ENCODE measurements at regions not wholly inside any gene's neighbourhood (a gene's known extent, or its start where the extent isn't known, plus 50 kb on each side); places are given as distances from the start of the nearest gene placed in this dataset.

- DNase-seq (ENCODE audit: extremely low read depth, insufficient read length), result no peak
- peaks cover 2% of the 10 kb centered on the region; the same call in 1 of the 2 replicates for H3K27me3 ChIP-seq (replicated peaks; ENCODE audit: control insufficient read depth, insufficient read depth, low read length)
- no peaks in the 10 kb centered on the region for H3K36me3 ChIP-seq (ENCODE audit: control insufficient read depth, insufficient read depth, low read length)
- TF ChIP-seq, protein P1, sequence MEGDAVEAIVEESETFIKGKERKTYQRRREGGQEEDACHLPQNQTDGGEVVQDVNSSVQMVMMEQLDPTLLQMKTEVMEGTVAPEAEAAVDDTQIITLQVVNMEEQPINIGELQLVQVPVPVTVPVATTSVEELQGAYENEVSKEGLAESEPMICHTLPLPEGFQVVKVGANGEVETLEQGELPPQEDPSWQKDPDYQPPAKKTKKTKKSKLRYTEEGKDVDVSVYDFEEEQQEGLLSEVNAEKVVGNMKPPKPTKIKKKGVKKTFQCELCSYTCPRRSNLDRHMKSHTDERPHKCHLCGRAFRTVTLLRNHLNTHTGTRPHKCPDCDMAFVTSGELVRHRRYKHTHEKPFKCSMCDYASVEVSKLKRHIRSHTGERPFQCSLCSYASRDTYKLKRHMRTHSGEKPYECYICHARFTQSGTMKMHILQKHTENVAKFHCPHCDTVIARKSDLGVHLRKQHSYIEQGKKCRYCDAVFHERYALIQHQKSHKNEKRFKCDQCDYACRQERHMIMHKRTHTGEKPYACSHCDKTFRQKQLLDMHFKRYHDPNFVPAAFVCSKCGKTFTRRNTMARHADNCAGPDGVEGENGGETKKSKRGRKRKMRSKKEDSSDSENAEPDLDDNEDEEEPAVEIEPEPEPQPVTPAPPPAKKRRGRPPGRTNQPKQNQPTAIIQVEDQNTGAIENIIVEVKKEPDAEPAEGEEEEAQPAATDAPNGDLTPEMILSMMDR (IDR thresholded peaks at IDR 0.05; ENCODE audit: insufficient read depth, low read length, poor library complexity, severe bottlenecking), result no peak
- H3K4me3 ChIP-seq (replicated peaks; ENCODE audit: low read depth, low read length), result no peak overlapping the region
Measured at GRCh38 chr2:121052023-121052422, 233.0 kb downstream of the TFCP2L1 start.

GRCh38 chr2:121052521-121052920 is 232.5 kb downstream of the TFCP2L1 start:
- no peak for DNase-seq (ENCODE audit: extremely low read depth, insufficient read length)
- TF ChIP-seq, protein P1 (IDR thresholded peaks at IDR 0.05; ENCODE audit: insufficient read depth, low read length, poor library complexity, severe bottlenecking), result no peak
- no peaks in the 10 kb centered on the region for H3K36me3 ChIP-seq (ENCODE audit: control insufficient read depth, insufficient read depth, low read length)

DNA sequence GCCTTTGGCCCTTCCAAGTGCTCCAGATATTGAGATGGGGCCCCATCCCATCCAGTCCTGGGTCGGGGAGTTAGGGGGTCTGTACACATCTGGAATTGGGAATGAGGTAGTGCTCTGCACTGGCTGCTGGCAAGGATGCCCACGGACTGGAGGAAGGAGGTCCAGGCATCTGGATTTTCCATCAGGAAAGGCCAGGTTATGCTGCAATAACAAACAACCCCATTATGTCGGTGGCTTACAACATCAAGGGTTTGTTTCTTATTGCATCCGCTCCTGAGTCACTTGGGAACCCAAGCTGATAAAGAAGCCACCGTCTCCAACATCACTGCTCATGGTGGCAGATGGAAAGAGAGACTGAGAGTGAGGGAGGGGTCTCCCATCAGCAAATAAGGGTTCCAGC is 229.9 kb downstream of the TFCP2L1 start:
- H3K36me3 ChIP-seq (ENCODE audit: control insufficient read depth, insufficient read depth, low read length), result no peaks in the 10 kb centered on the region
- H3K4me3 ChIP-seq (replicated peaks; ENCODE audit: low read depth, low read length), result no peak overlapping the region
- H3K27me3 ChIP-seq (replicated peaks; ENCODE audit: control insufficient read depth, insufficient read depth, low read length), result peaks cover 2% of the 10 kb centered on the region; the same call in 1 of the 2 replicates
- TF ChIP-seq, protein P1 (IDR thresholded peaks at IDR 0.05; ENCODE audit: insufficient read depth, low read length, poor library complexity, severe bottlenecking), result no peak
- DNase-seq (ENCODE audit: extremely low read depth, insufficient read length), result no peak

More at GRCh38 chr2:121052521-121052920, 232.5 kb downstream of the TFCP2L1 start:
- peaks cover 2% of the 10 kb centered on the region; the same call in 1 of the 2 replicates for H3K27me3 ChIP-seq (replicated peaks; ENCODE audit: control insufficient read depth, insufficient read depth, low read length)
- no peak overlapping the region for H3K4me3 ChIP-seq (replicated peaks; ENCODE audit: low read depth, low read length)

GRCh38 chr2:121055501-121055900 is 229.5 kb downstream of the TFCP2L1 start:
- no peak overlapping the region for H3K4me3 ChIP-seq (replicated peaks; ENCODE audit: low read depth, low read length)
- H3K27me3 ChIP-seq (replicated peaks; ENCODE audit: control insufficient read depth, insufficient read depth, low read length), result no peaks in the 10 kb centered on the region; the same call in 1 of the 2 replicates
- no peaks in the 10 kb centered on the region for H3K36me3 ChIP-seq (ENCODE audit: control insufficient read depth, insufficient read depth, low read length)
- TF ChIP-seq, protein P1 (IDR thresholded peaks at IDR 0.05; ENCODE audit: insufficient read depth, low read length, poor library complexity, severe bottlenecking), result no peak
- no peak for DNase-seq (ENCODE audit: extremely low read depth, insufficient read length)

GRCh38 chr2:121058852-121059558 is 226.0 kb downstream of the TFCP2L1 start:
- Histone ChIP-seq H3K27me3 (replicated peaks; ENCODE audit: control insufficient read depth, insufficient read depth, low read length) (peaks cover 4% of the 10 kb centered on the region), H3K4me3 (replicated peaks; ENCODE audit: low read depth, low read length) (no peak overlapping the region), H3K36me3 (ENCODE audit: control insufficient read depth, insufficient read depth, low read length) (no peaks in the 10 kb centered on the region)
- TF ChIP-seq, protein P1 (IDR thresholded peaks at IDR 0.05; ENCODE audit: insufficient read depth, low read length, poor library complexity, severe bottlenecking), result no peak
- no peak for DNase-seq (ENCODE audit: extremely low read depth, insufficient read length)

All from GM06990 (cell line).